HG03135 (cell line): ENCODE measurements at regions not wholly inside any gene's neighbourhood (a gene's known extent, or its start where the extent isn't known, plus 50 kb on each side); places are given as distances from the start of the nearest gene placed in this dataset.

Source experiments
- ATAC-seq: cut with Tn5 transposase; IDR thresholded peaks from one replicate; pipeline ENCODE4 v1.9.1; 2021; ENCODE audit warnings: mild to moderate bottlenecking, moderate library complexity; ENCODE audit not compliant: unreplicated experiment

DNA sequence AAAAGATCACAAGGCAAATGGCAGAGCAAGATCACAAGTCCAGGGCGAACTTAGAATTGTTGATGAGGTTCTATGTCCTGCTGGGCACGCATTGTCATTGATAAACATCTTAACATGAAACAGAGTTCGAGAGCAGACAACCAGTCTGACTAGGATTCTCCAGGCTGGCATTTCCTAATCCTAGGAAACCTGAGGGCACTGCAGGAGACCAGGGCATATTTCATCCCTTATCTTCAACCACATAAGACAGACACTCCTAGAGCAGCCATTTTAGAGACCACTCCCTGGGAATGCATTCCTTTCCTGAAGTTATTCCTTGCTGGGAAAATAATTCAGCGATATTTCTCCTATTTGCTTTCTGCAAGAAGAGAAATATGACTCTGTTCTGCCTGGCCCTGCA, 1199.9 kb downstream of the SI start:
- ATAC-seq = no peak

DNA sequence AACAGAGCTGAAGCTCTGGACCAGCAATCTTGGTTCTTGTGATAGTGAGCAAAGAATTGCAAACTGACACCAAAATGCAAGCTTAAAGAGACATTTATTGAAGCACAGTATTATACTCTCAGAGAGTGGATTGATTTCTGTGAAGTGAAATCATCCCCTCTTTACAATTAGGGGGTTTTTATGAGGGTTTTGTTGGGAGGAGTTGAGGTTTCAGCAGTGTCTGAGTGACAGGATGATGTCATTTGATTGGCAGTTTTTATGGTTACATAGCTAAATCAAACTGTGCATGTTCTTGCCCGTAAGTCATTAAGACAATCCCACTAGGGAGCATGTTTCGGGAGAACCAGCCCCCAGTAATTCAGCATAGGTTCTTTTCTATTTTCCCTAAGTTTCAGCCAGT, 1200.5 kb downstream of the SI start:
- ATAC-seq = no peak

DNA sequence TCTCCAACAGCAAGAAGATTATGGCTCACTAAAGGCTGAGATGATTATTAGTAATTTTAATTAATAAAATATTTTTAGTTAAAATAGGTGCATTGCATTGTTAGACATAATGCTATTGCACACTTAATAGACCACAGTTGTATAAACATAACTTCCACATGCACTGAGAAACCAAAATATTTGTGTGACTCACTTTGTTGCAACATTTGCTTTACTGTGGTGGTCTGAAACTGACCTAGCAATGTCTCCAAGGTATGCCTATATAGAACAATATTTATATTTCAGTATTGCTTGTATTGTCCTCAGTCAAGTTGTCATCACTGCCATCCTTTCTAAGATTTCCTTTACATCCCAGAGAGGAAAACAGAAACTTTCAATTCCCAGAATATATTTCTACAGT, 1215.2 kb downstream of the SI start:
- ATAC-seq = no peak

DNA sequence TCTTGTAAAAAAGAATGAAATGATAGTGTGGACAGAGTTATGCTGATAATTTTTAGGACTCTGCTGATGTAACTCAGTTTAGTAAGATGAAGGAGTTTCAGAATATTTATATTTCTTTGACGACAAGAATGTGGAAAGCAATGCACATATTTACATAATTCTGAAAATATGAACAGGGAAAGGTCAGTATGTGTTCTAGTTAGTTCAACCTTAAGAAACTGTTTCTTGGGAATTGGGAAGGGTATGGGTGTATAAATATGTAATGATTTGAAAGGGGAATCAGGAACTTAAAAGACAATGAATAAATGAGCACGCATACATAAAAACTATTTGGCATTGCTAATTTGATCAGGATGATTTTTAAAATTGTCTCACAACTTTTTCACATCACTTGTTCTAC, 1226.1 kb downstream of the SI start:
- ATAC-seq = no peak

DNA sequence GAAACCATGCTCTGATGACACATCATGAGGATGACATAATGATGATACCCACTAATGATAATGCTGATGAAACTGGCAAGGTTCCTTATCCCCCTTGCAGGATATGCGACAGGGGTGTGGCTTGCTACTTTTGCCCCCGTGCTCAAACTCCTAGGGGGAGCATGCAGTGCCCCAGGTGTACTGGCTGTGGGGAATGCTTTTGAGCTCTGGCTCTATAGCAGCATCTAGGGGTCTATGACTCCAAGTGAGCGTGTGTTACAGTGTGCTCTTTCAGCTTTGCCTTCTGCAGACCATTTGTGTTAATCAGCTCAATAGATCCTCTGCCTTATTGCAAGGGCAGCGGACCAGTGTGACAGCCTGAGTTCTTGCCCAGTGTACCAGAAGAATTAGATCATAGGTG, 1239.5 kb downstream of the SI start:
- ATAC-seq = no peak

DNA sequence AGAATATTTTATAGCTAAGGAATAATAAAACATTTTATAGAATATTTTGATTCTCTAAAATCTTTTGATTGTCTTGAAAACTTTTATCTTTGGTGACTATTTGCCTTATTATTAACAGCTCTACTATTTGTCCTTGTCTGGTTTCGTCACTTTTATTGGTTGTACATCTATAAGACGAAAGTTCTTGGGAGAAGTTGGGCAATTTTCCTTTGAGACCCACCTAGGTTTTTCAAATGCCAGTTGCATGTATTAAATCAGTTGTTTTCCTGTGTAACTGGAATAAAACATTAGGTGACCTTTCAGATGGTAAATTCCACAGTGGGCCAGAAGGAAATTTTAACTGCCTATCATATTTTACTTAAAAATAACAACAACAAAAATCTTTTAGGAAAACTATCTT, 1245.7 kb downstream of the SI start:
- no peak for ATAC-seq

DNA sequence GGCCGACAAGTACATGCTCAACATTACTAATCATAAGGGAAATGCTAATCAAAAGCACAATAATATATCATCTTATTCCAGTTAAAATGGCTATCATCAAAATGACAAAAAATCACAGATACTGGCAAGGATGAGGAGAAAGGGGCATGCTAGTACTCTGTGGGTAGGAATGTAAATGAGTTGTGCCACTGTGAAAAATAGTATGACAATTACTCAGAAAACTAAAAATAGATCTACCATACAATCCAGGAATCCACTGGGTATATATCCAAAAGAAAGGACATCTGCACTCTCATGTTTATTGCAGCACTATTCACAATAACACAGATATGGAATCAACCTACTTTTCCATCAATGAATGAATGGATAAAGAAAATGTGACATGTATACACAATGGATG, 1256.5 kb downstream of the SI start:
- ATAC-seq = no peak

DNA sequence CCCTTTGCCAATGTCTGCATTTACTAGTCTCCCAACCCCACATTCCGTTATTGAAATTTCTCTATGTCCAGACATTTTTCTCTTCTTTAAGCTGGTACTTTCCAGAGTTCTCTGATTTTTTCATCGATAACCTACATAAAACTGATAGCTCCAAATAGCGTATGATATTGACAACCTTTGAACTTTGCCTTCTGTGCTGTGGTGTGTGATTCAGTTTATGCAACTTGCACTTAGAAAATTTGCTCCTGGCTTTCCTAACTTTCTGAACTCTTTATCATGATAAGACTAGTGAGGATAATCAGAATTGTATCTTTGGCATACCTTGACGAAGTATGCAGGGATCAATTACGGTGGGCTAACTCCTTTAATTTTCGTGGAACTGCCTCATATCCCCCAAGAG, 1261.3 kb downstream of the SI start:
- no peak for ATAC-seq

DNA sequence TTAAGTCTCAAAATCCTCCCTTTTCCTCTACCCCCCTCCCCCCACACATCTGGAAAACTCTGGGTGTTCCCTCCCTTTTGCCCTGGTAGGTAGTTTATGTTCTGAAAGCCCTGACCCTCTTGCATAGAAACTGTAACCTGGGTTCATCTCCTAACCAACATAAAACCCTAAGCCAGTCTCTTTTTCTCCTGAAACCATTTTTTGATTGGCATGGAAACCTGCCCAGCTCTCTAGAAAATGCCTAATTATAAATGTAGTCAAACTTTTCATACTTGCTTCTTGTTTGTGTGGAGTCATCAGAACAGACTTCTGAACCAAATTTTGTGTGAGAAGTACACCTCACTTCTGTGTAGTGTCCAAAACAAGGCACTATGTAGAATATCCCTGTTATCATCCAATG, 1264.4 kb downstream of the SI start:
- ATAC-seq = no peak

DNA sequence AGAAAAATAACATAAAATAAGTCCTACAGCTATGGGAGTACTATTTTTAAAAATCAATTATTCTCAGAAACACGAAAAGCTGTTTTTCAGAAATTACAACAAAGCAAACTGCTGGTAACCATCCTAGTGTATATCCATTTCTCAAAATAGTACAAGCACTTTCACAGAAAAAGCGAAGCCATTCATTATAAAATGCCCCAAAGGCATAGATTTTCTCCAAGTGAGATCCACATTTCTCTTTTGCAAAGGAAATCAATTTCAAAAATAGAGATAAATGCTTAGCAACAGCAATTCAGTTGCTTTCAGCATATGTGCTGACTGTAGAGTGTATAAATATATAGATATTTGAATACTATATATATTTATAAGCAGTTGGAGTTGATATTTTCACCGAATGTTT, 1266.3 kb downstream of the SI start:
- no peak for ATAC-seq

DNA sequence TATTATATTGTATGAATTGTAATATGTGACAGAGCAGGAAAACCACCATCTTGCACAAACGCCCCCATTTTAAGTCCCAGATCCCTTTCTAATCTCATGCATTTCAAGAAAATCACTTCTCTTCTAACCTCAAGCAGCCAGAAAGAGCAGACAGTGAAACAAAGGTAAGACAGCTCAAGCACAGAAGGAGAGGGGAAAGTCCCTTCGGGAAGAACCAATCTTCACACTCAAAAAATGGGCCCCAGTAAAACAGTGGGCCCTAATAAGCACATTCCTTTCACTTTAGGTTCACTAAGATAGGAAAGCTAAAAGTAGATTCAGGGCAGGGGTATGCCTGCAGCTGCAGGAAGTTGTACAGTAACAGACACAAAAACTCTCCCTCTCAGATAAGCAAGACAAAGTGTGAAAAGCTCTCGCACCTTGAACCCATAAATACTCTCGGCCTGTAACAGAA, 1268.7 kb downstream of the SI start:
- ATAC-seq = no peak

DNA sequence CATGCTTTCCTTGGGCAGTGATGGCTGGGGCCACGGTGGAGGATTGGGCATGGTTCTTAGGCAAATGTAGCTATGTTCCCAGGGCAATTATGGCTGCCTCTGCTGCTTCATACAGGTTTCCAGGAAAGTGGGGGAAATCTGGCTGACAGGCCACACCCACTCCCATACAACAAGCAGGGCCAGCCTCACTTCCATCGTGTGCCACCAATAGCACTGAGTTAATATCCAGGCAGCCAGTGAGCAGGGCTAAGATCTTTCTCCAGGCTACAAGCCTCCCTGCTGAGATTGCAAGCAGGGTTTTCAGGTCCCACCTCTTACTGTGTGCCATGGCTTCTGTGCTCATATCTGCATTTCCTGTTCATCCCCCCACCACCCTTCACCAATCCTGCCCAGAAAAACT, 1291.9 kb downstream of the SI start:
- no peak for ATAC-seq

DNA sequence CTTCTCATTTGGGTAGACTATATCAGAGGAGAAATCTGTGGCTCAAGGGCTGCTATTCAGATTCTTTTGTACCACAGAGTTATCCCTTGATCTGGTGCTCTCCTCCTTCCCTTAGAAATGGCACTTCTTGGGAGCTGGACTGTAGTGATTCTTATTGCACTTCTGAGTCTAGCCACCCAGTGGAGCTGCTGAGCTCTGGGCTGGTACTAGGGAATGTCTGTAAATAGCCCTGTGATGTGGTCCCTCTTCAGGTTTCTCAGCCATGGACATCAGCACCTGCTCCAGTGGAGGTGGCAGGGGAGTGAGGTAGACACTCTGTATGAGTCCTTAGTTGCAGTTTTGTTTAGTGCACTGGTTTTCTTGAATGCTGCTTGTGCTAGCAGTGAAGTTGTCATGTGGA, 1292.6 kb downstream of the SI start:
- ATAC-seq = no peak

DNA sequence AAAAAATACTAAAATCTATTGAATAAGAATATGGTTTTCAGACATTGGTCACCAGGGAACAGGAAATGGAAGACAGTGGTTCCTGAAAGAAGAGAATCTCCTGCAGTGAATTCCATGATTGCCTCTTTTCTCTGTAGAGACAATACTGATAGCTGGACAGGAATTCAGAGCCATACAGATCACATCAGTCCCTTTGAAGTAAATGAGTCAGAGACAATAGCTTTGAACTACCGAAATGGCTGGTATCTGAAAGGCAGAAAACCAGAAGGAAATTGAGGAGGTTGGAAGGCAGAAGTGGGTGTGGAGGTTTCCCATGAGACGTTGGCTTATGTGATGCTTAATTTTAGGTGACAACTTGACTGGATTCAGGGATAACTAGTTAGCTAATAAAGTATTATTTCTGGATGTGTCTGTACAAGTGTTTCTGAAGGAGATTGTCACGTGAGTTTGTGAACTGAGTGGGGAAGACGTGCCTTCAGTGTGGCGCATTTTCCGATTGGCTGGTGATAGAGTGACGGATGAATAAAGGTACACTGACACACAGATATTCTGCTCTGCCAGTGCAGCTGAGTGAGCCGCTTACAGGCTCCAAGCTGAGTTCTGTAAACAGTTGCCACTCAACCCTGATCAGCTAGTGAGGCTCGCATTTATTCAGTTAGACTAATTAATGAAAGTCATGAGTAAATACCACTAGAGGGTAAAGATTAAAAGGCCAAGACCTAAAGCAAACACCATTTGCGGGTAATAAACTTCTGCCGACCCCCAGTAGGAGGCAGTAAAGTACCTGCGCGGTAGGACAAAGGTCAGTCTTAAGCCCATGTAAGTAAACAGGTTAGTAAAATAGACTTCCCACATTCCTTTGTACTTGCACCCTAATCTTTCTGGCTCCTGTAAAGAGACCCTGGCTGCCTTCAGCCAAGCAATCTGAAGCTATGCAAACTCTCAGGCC, 1298.6 kb downstream of the SI start:
- no peak for ATAC-seq

DNA sequence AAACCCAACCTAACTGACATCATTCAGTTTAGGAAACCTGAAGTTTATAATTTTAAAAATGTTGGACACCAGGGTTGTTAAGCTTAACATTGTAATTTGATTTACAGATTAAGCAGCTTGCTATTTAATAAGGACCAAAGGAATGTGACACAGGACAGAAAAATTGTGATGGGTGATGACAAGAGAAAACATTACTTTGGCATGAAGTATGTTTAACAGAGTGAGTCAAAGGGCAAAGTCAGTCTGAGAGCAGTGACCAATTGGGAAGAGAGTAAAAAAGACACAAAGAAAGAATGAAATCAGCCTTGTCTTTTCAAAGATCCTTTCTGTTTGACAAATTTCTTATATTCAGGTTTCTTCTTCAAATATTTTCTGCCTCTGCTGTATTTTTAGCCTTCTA, 1301.6 kb downstream of the SI start:
- ATAC-seq = no peak

DNA sequence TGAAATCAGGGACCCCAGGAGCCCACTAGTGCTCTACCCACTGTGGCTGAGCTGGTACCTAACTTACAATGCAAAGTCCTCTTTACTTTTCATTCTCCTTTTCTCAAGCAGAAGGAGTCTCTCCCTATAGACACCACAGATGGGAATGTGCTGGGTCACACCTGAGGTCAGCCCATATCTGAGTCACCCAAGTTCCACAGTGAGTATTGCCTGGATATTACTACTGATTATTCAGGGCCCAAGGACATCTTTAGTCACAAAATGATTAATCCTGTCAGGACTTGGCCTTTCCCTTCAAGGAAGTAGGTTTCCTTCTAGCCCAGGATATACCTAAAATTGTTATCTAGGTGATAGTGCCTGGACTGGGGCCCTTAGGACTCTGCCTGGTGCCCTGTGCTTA, 1305.2 kb downstream of the SI start:
- no peak for ATAC-seq

DNA sequence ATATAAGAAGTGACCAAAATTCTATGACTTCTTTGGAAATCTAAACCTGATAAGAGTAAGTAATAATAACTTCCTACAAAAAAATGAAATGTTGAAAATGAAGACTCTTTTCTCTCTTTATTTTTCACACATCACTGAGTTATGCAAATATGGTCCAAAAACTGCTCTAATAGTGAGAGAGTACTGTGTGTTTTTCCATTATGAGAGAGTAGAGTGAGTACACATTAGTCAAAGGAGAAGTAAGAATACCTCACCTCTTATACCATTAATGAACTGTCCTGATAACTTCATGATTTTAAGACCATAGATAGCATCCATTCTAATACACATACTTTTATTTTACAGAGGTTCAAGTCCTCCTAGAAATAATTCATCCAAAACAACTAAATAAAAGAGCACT, 1310.2 kb downstream of the SI start:
- ATAC-seq = no peak

DNA sequence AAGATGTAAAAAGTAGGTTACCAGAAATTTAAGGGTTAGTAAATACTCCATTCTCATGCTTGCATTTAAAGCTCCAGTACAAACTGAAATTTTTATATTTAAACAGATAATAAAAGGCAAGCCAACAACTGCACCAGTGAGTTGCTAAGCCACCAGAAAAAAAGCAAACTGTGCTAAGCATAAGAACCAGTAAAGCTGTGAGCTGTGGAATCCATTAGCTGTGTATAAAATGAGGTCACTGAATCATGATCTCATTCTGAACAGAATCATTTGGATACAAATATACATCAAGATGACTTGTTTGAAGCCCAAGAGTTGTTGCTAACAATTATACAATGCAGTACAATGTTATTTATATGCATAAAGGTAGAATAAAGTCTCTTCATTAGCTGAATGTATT, 1312.2 kb downstream of the SI start:
- no peak for ATAC-seq

DNA sequence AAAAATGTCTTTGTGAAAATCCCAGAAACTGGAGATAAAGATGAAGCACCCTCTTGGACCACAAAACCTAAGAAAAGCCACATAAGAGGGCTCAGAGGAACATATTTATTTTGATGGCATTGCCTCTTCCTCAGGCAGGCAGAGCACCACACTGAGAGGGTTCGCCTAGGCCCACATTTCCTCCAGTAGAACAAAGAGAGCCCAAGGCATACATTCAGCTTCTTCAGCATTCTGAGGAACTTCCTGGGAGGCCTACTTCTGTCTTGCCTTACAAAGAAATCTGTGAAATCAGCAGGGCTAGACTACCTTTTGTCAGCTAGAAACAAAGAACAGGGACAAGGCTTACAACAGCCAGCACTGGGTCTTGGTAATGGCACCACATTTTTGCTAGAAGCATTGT, 1325.3 kb downstream of the SI start:
- ATAC-seq = no peak

DNA sequence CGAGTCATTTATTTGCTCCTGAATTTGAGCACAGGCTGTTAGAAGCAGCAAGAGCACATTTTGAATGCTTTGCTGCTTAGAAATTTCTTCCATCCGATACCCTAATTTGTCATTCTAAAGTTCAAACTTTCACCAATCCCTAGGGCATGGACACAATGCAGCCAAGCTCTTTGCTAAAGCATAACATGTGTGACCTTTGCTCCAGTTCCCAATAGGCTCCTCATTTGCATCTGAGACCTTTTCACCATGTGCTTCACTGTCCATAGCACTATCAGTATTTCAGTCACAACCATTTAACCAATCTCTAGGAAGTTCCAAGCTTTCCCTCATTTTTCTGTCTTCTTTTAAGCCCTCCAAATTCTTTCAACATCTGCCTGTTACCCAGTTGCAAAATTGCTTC, 1333.1 kb downstream of the SI start:
- no peak for ATAC-seq

DNA sequence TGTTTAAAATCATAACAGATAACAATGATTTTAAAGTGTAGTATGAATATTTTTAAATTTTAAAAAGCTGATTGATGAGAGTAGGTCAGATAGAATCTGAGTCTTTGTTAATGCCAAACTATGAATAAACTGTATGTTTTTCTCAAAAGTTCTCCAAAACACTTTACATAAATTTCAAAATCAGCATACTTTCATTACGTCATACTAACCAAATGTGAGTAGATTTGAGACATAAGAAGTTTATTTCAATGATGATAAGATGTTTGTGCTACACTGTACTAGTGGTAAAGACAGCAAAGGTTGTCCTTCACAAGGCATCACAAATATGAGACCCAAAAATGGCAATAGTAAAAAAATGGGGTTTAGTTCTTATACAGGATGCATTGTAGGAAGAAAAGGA, 1342.9 kb downstream of the SI start:
- ATAC-seq = no peak

DNA sequence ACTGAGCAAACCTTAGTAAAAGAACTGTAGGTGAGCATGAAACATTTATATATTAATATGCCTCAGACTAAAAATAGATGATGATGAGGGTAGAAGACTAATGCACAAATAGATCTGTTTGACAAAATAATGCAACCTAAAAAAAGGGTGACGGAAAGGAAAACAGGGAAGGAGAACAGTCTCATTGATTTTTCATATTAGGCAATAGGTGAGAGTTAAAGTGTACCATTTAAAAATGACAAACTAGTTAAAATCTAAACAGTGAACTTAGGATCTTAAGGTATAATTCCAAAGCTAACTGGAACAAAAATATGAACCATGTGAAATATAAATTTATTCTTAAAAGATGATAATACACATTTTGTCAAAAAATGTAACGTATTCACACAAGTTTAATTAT, 1347.6 kb downstream of the SI start:
- ATAC-seq = no peak

DNA sequence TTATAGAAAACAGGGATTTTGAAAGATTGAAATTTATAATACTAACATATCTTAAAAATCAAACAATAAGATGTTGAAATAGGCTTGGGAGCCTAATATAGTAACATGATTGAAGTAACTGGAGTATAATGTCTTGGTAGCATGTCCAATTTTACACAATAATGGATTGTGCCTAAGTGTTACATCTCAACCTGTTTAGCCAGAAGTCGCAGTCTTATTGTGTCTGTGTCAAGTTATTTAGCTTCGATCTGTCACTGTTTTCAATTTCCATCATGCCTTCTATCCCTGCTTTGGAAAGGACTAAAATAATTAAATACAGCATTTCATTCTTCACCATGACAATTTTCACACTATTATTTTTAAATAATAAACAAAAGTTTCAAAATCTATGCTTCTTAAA, 1352.2 kb downstream of the SI start:
- ATAC-seq = no peak
